ENCODE measurements at regions not wholly inside any gene's neighbourhood (a gene's known extent, or its start where the extent isn't known, plus 50 kb on each side); places are given as distances from the start of the nearest gene placed in this dataset.

DNA sequence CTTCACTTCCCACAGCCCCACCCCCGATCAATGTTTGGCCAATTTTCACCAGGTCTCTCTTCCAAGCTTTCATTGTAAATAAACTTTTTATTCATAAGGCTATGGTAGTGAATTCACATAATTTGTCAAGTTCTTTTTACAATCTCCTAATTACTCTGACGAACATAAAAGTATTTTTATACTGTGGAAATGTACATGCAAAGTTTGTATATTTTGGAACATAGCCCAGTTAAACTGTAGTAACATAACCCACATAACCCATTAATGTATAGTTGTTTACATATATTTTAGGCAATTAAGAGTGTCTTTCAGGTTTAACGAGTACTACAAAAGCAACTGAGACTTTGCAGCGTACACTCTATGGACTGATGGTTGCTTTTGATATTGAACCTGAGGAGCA, 228.3 kb upstream of the ERBB4 start:
- no peak for DNase-seq
- TF ChIP-seq POLR2AphosphoS5 (IDR thresholded peaks at IDR 0.05): no peak
- TF ChIP-seq POLR2A (IDR thresholded peaks at IDR 0.05): no peak
- TF ChIP-seq, protein P1, sequence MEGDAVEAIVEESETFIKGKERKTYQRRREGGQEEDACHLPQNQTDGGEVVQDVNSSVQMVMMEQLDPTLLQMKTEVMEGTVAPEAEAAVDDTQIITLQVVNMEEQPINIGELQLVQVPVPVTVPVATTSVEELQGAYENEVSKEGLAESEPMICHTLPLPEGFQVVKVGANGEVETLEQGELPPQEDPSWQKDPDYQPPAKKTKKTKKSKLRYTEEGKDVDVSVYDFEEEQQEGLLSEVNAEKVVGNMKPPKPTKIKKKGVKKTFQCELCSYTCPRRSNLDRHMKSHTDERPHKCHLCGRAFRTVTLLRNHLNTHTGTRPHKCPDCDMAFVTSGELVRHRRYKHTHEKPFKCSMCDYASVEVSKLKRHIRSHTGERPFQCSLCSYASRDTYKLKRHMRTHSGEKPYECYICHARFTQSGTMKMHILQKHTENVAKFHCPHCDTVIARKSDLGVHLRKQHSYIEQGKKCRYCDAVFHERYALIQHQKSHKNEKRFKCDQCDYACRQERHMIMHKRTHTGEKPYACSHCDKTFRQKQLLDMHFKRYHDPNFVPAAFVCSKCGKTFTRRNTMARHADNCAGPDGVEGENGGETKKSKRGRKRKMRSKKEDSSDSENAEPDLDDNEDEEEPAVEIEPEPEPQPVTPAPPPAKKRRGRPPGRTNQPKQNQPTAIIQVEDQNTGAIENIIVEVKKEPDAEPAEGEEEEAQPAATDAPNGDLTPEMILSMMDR (IDR thresholded peaks at IDR 0.05 in 8 of 11, conservative IDR thresholded peaks at IDR 0.05 in 3 of 11): no peak

DNA sequence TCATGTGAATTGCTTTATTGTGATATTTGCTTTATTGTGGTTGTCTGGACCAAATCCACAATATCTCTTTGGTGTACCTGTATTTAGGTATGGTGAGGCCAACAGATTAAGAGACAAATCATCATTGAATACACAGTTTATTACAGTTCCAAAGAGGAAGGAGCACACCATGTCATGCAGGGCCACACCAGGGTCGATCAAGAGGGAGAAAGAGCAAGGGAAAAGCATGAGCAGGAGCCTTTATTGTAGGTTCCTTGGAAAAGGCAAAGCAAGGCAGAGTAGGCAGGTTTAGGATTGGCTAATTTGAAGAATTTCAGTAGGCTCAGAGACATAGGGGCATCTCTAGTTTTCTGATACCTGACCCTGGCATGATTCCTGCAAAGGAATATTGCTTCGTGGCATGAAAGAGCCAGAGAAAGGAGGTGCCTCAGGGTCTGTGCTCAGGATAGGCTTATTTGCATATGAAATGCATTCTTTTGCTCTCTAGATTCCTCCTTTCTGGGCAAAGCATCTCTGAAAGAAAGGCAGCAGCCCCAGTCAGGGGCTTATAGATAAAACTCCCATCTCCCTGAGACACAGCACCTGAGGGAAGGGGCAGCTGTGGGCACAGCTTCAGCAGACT, 214.2 kb upstream of the ERBB4 start:
- Histone ChIP-seq H3K9me3 (peaks cover 0 to 35% (median 27%) of the 10 kb centered on the region in 8 donors), H3K27me3 (replicated peaks in 1 of 7) (no peaks in the 10 kb centered on the region), H3K36me3 (no peaks in the 10 kb centered on the region), H3K27ac (no peak overlapping the region), H3K4me3 (no peak overlapping the region), H3K4me1 (no peaks in the 10 kb centered on the region)
- TF ChIP-seq POLR2A (IDR thresholded peaks at IDR 0.05) (no peak), POLR2AphosphoS5 (IDR thresholded peaks at IDR 0.05) (no peak)
- no peak for DNase-seq
- intact Hi-C loops (cut with DNase I; ENCODE audit: low total_unique reads): no loop called here
- WGBS, 5 donors: 59 to 70% (median 69%) methylated on average over 2 of the region's 2 CpGs

More for the DNA sequence above, 228.3 kb upstream of the ERBB4 start:
- Histone ChIP-seq H3K9me3 (no peaks in the 10 kb centered on the region), H3K27me3 (replicated peaks in 1 of 7) (no peaks in the 10 kb centered on the region), H3K36me3 (no peaks in the 10 kb centered on the region), H3K27ac (no peak overlapping the region), H3K4me3 (no peak overlapping the region), H3K4me1 (no peaks in the 10 kb centered on the region)
- WGBS, 5 donors: 79 to 88% (median 85%) methylated on average over 4 of the region's 4 CpGs
- intact Hi-C loops (cut with DNase I; ENCODE audit: low total_unique reads): no loop called here

DNA sequence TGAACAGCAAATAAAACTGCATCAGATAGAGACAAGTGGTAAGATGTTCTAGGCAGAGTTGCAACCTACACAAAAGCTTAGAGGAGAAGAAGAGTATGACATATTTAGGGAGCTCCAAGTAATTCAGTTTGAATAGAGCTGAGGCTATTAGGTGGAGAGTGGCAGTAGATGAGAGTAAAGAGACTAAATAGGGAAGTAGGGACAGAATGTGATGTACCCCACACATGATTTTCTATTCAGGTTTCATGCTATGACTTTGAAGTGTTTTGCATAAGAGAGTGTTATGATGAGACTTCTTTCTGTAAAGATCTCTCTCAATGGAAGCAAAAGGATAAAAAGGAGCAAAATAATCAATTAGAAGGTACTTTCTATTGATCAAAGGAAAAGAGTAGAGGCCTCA, 206.8 kb upstream of the ERBB4 start:
- Histone ChIP-seq H3K4me3 (no peak overlapping the region), H3K4me1 (no peaks in the 10 kb centered on the region), H3K27ac (no peak overlapping the region), H3K9me3 (peaks cover 0 to 3% (median 0%) of the 10 kb centered on the region in 8 donors), H3K27me3 (replicated peaks in 1 of 7) (no peaks in the 10 kb centered on the region), H3K36me3 (no peaks in the 10 kb centered on the region)
- no peak for DNase-seq
- intact Hi-C loops (cut with DNase I; ENCODE audit: low total_unique reads): no loop called here
- TF ChIP-seq POLR2AphosphoS5 (IDR thresholded peaks at IDR 0.05) (no peak), POLR2A (IDR thresholded peaks at IDR 0.05) (no peak)
- TF ChIP-seq, protein P1 (IDR thresholded peaks at IDR 0.05 in 8 of 11, conservative IDR thresholded peaks at IDR 0.05 in 3 of 11): no peak

DNA sequence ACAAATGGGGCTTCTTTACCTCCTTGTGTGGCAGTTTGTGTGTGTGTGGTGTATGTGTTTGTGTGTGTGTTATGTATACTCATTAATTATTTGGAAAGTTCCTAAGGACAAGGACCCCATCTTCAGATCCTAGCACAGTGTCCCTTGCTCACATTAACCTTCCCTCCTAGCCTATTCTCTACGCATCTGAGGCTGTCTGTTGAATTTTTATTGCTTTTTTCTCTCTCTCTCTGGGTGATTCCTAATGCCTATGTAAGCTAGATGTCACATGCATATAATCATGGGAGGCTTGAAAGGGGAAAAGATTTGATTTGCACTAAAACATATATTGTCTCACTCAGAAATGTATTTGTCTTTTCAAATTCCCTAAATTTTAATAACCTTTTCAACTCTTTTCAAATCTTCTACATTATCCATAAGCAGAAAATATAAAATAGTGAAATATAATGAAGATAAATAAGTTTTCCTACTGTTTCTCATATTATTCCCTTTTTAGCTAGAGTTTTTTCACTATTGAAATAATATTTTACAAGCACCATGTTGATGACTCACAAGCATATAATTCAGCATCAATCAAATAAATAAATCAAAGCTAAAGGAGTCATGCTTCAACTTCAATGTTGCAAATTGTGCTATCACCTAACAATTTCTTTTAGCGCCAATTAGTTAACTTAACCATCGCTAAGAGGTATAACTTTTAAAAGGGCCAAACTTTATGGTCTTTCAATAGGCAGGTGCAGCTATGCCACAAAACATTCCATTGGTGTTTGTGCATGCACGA, 199.0 kb upstream of the ERBB4 start:
- 77 to 92% (median 83%) methylated on average over 4 of the region's 4 CpGs for WGBS, 5 donors
- intact Hi-C loops (cut with DNase I; ENCODE audit: low total_unique reads): no loop called here
- TF ChIP-seq, protein P1 (IDR thresholded peaks at IDR 0.05 in 8 of 11, conservative IDR thresholded peaks at IDR 0.05 in 3 of 11): no peak
- no peak for TF ChIP-seq POLR2A (IDR thresholded peaks at IDR 0.05)
- no peak for TF ChIP-seq POLR2AphosphoS5 (IDR thresholded peaks at IDR 0.05)
- no peaks in the 10 kb centered on the region for H3K36me3 ChIP-seq
- H3K4me1 ChIP-seq: no peaks in the 10 kb centered on the region
- H3K9me3 ChIP-seq: peaks cover 0 to 3% (median 0%) of the 10 kb centered on the region in 8 donors
- no peak for DNase-seq
- H3K27me3 ChIP-seq (replicated peaks in 1 of 7): no peaks in the 10 kb centered on the region
- H3K27ac ChIP-seq: no peak overlapping the region
- H3K4me3 ChIP-seq: no peak overlapping the region

Measured in spleen (tissue), 11 donors.